B cell (primary cell): ENCODE measurements at regions not wholly inside any gene's neighbourhood (a gene's known extent, or its start where the extent isn't known, plus 50 kb on each side); places are given as distances from the start of the nearest gene placed in this dataset.

Experiments
- ATAC-seq: fragments of 200-7000 bp; cut with Tn5 transposase; one replicate; pipeline ENCODE4 v1.10.0; 2021; ENCODE audit warnings: low read depth, mild to moderate bottlenecking, moderate number of reproducible peaks, moderate library complexity
- CTCF ChIA-PET: fragments of 350-600 bp; sonication (Branson Sonifier 250); formaldehyde crosslinking; loops from one replicate; lab custom pipeline; 2021; ENCODE audit warnings: antibody characterized with exemption, inconsistent platforms; lab: Charles Lee
- POLR2A ChIA-PET: fragments of 350-600 bp; sonication (Branson Sonifier 250); formaldehyde crosslinking; loops from one replicate; lab custom pipeline; 2021; ENCODE audit warnings: antibody characterized with exemption; lab: Charles Lee
- DNase-seq: peaks from one replicate; pipeline ENCODE4 v3.0.0; 2013
- H2AFZ ChIP-seq: 2 replicates; pipeline ENCODE4 v1.6.1; 2012; ENCODE audit warnings: mild to moderate bottlenecking, low read depth, low read length; ENCODE audit not compliant: insufficient read depth, poor library complexity, severe bottlenecking
- H3K27ac ChIP-seq, 2 donors: 1 replicate in 1 of 2; 2 replicates in 1 of 2; pipeline ENCODE4 v1.5.1; 2012 to 2013; ENCODE audit warnings: low read length in 2 of 2, mild to moderate bottlenecking in 2 of 2, moderate library complexity in 1 of 2
- H3K27me3 ChIP-seq, 4 experiments: fragments of 200-600 bp in 1 of 4; sonication (generic) in 1 of 4; replicated peaks in 1 of 4; 1 replicate in 2 of 4; 2 replicates in 2 of 4; pipeline versions ENCODE4 v1.6.1 to v1.7.0; 2013 to 2016; ENCODE audit warnings: low read length in 3 of 4, mild to moderate bottlenecking in 2 of 4, mixed read lengths in 1 of 4, moderate library complexity in 1 of 4; ENCODE audit not compliant: insufficient read depth in 4 of 4, control insufficient read depth in 3 of 4; ENCODE audit errors: control extremely low read depth in 1 of 4
- H3K36me3 ChIP-seq, 2 experiments: replicated peaks in 1 of 2; 1 replicate in 1 of 2; 2 replicates in 1 of 2; pipeline versions ENCODE4 v1.6.1 to v1.7.1; 2013; ENCODE audit warnings: low read length in 1 of 2; ENCODE audit not compliant: insufficient read depth in 2 of 2, control insufficient read depth in 1 of 2; ENCODE audit errors: control extremely low read depth in 1 of 2, extremely low read depth in 1 of 2
- H3K4me1 ChIP-seq, 2 donors: fragments of 200-600 bp in 1 of 2; sonication (generic) in 1 of 2; 1 replicate in 1 of 2; 2 replicates in 1 of 2; pipeline versions ENCODE4 v1.5.1 to v1.6.1; 2013 to 2017; ENCODE audit warnings: low read length in 2 of 2; ENCODE audit not compliant: control insufficient read depth in 2 of 2, insufficient read depth in 2 of 2
- H3K4me2 ChIP-seq: replicated peaks from 2 replicates; pipeline ENCODE3; 2012; ENCODE audit warnings: mild to moderate bottlenecking, low read depth, low read length; ENCODE audit not compliant: poor library complexity, severe bottlenecking
- H3K4me3 ChIP-seq, 5 experiments: fragments of 200-600 bp in 1 of 5; sonication (generic) in 1 of 5; 1 replicate in 3 of 5; 2 replicates in 2 of 5; pipeline versions ENCODE4 v1.5.1 to v1.7.0; 2011 to 2016; ENCODE audit warnings: low read length in 4 of 5, mild to moderate bottlenecking in 4 of 5, low read depth in 2 of 5, control low read depth in 1 of 5, moderate library complexity in 1 of 5; ENCODE audit not compliant: insufficient read depth in 1 of 5; ENCODE audit errors: control extremely low read depth in 1 of 5, extremely low read depth in 1 of 5
- H3K79me2 ChIP-seq: fragments of 200-600 bp; sonication (generic); one replicate; pipeline ENCODE4 v1.6.0; 2016; ENCODE audit warnings: low read length; ENCODE audit not compliant: control insufficient read depth, insufficient read depth
- H3K9ac ChIP-seq: fragments of 200-600 bp; sonication (generic); 2 replicates; pipeline ENCODE4 v1.6.1; 2017; ENCODE audit warnings: mild to moderate bottlenecking, low read length, moderate library complexity
- H3K9me3 ChIP-seq, 3 donors: one replicate each; pipeline versions ENCODE4 v1.6.1 to v1.7.1; 2013; ENCODE audit warnings: low read length in 2 of 3; ENCODE audit not compliant: control insufficient read depth in 2 of 3, insufficient read depth in 1 of 3; ENCODE audit errors: control extremely low read depth in 1 of 3
- H4K20me1 ChIP-seq: 2 replicates; pipeline ENCODE4 v1.6.0; 2012; ENCODE audit warnings: mild to moderate bottlenecking, low read length; ENCODE audit not compliant: insufficient read depth, control insufficient read depth, poor library complexity, severe bottlenecking
- H3K27ac Mint-ChIP-seq: one replicate; pipeline ENCODE4 v1.8.0; 2021; ENCODE audit warnings: mixed read lengths
- H3K27me3 Mint-ChIP-seq: one replicate; pipeline ENCODE4 v1.8.0; 2021; ENCODE audit warnings: mixed read lengths
- H3K4me1 Mint-ChIP-seq: one replicate; pipeline ENCODE4 v1.8.0; 2021; ENCODE audit warnings: mixed read lengths
- H3K4me3 Mint-ChIP-seq: one replicate; pipeline ENCODE4 v1.8.0; 2021; ENCODE audit warnings: mixed read lengths
- H3K9me3 Mint-ChIP-seq: one replicate; pipeline ENCODE4 v1.8.0; 2022; ENCODE audit warnings: mixed read lengths; ENCODE audit not compliant: insufficient read depth
- CTCF ChIP-seq: fragments of 200-600 bp; IDR thresholded peaks from one replicate; pipeline ENCODE4 v1.8.0; 2022; ENCODE audit warnings: antibody characterized with exemption, mild to moderate bottlenecking
- EZH2 ChIP-seq: IDR thresholded peaks from 2 replicates; pipeline ENCODE4 v1.6.1; 2012; ENCODE audit warnings: borderline replicate concordance, low read depth, mild to moderate bottlenecking, moderate library complexity, low read length; ENCODE audit not compliant: insufficient read depth, poor library complexity, severe bottlenecking
- WGBS: methylation state at CpG from one replicate; pipeline ENCODE4 v1.1.5; 2013; ENCODE audit warnings: missing lambda C conversion rate; ENCODE audit not compliant: insufficient coverage; 5-methylcytosine and 5-hydroxymethylcytosine counted together
- intact Hi-C: fragments of 100-400 bp; cut with micrococcal nuclease; formaldehyde crosslinking; loops from one replicate; pipeline ENCODE4 v1.10.0; 2022

GRCh38 chr5:155259648-155260047 is 246.1 kb downstream of the KIF4B start:
- Histone ChIP-seq H3K9me3 (no peaks in the 10 kb centered on the region), H3K4me1 (no peaks in the 10 kb centered on the region), H3K4me3 (no peak overlapping the region), H3K4me2 (no peak overlapping the region), H3K36me3 (no peaks in the 10 kb centered on the region), H3K9ac (no peak overlapping the region), H3K27me3 (no peaks in the 10 kb centered on the region), H2AFZ (no peak overlapping the region), H4K20me1 (no peaks in the 10 kb centered on the region), H3K79me2 (no peaks in the 10 kb centered on the region), H3K27ac (no peak overlapping the region)
- DNase-seq (no peak), ATAC-seq (no peak)
- peaks cover 3% of the 10 kb centered on the region for H3K27me3 Mint-ChIP-seq
- 33% methylated on average over 4 of the region's 5 CpGs for WGBS
- no peak overlapping the region for H3K27ac Mint-ChIP-seq
- CTCF ChIA-PET = no interaction called here
- H3K4me1 Mint-ChIP-seq = no peaks in the 10 kb centered on the region
- H3K4me3 Mint-ChIP-seq = no peak overlapping the region
- intact Hi-C loops = no loop called here
- TF ChIP-seq CTCF (no peak), EZH2 (no peak)
- no peaks in the 10 kb centered on the region for H3K9me3 Mint-ChIP-seq
- POLR2A ChIA-PET = no interaction called here

- Histone ChIP-seq H3K36me3 (no peaks in the 10 kb centered on the region), H3K4me3 (no peak overlapping the region), H3K9me3 (no peaks in the 10 kb centered on the region), H3K79me2 (no peaks in the 10 kb centered on the region), H4K20me1 (no peaks in the 10 kb centered on the region), H3K27me3 (no peaks in the 10 kb centered on the region), H3K4me1 (no peaks in the 10 kb centered on the region), H3K27ac (no peak overlapping the region), H3K9ac (no peak overlapping the region), H2AFZ (no peak overlapping the region), H3K4me2 (no peak overlapping the region)
- Mint-ChIP-seq H3K9me3 (no peaks in the 10 kb centered on the region), H3K27ac (no peak overlapping the region), H3K4me3 (no peak overlapping the region), H3K4me1 (no peaks in the 10 kb centered on the region), H3K27me3 (peaks cover 3% of the 10 kb centered on the region)
- no peak for ATAC-seq
- DNase-seq = no peak
- ChIA-PET POLR2A (no interaction called here), CTCF (no interaction called here)
- intact Hi-C loops = no loop called here
- 59% methylated on average over 2 of the region's 3 CpGs for WGBS
- no peak for TF ChIP-seq CTCF
- TF ChIP-seq EZH2 = no peak
Observed at GRCh38 chr5:155260798-155261197, 247.2 kb downstream of the KIF4B start.
